Stimulated activated CD8-positive, alpha-beta memory T cell treated with anti-CD3 and anti-CD28 coated beads, Interleukin-2, amount 100 ng/mL, for 48 hours (primary cell): ENCODE measurements at regions not wholly inside any gene's neighbourhood (a gene's known extent, or its start where the extent isn't known, plus 50 kb on each side); places are given as distances from the start of the nearest gene placed in this dataset.
"Not testable (repeated sequence)": the region's sequence is repeated elsewhere in the genome, so short reads cannot be mapped to it uniquely, and the experiment has no call there.

Experiments
- DNase-seq, 2 donors: peaks; one replicate each; pipeline ENCODE4 v3.0.0-alpha.2; 2020; ENCODE audit warnings: low read depth in 2 of 2

- not testable (repeated sequence) for DNase-seq
These were observed 90.0 kb downstream of the MRPL14 start for GRCh38 chr6:44037276-44037675.

GRCh38 chr6:44036699-44037101, 90.6 kb downstream of the MRPL14 start:
- no peak for DNase-seq

GRCh38 chr6:44036196-44036595, 91.1 kb downstream of the MRPL14 start:
- no peak for DNase-seq

- DNase-seq: no peak
These were observed 91.6 kb downstream of the MRPL14 start for GRCh38 chr6:44035621-44036020.

GRCh38 chr6:44034931-44035345, 92.3 kb downstream of the MRPL14 start:
- DNase-seq: no peak

GRCh38 chr6:44034391-44034861, 92.8 kb downstream of the MRPL14 start:
- DNase-seq: no peak

GRCh38 chr6:44030812-44031454, 96.3 kb downstream of the MRPL14 start:
- no peak for DNase-seq

- DNase-seq: no peak
These were observed 97.6 kb downstream of the MRPL14 start for GRCh38 chr6:44029444-44030185.

- no peak for DNase-seq
These were observed 98.4 kb downstream of the MRPL14 start for GRCh38 chr6:44028789-44029310.

GRCh38 chr6:44025226-44025625, 102.0 kb downstream of the MRPL14 start:
- no peak for DNase-seq

- no peak for DNase-seq
These were observed 102.6 kb downstream of the MRPL14 start for GRCh38 chr6:44024574-44025219.

- no peak for DNase-seq
These were observed 103.4 kb downstream of the MRPL14 start for GRCh38 chr6:44023586-44024454.

GRCh38 chr6:44022671-44023352, 104.4 kb downstream of the MRPL14 start:
- no peak for DNase-seq

GRCh38 chr6:44022296-44022661, 105.0 kb downstream of the MRPL14 start:
- DNase-seq: no peak

- DNase-seq: no peak
These were observed 105.5 kb downstream of the MRPL14 start for GRCh38 chr6:44021589-44022295.

GRCh38 chr6:44020664-44021425, 106.4 kb downstream of the MRPL14 start:
- no peak for DNase-seq

- no peak for DNase-seq
These were observed 107.1 kb downstream of the MRPL14 start for GRCh38 chr6:44020148-44020547.

GRCh38 chr6:44017307-44017706, 109.9 kb downstream of the MRPL14 start:
- DNase-seq: not testable (repeated sequence)

- no peak for DNase-seq
These were observed 111.0 kb downstream of the MRPL14 start for GRCh38 chr6:44016131-44016870.
